ENCODE measurements at regions not wholly inside any gene's neighbourhood (a gene's known extent, or its start where the extent isn't known, plus 50 kb on each side); places are given as distances from the start of the nearest gene placed in this dataset.

DNA sequence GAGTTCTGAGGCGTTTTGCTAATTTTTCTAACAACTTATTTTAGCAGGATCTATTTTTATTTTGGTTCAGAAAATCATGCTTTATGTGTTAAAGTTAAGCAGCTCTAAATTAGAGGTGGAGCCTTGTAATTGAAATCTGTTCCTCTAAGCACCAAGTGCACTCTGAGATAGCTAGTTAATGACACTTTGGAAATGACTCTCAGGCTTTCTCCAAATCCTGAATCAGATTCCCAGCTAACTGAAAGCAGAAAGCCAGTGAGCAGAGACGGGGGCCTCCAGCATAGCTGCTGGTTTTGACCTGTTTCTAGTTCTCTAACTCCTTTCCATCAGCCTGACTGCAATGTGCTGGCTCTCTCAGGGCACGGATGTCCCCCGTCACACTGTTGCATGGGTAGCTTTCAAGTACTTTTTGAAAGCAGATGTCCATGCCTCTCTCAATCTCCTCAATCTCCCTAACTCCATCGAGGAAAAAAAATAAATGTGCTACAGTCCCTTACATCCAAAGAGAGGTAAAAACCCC is 326.5 kb downstream of the SATB2 start:
- TF ChIP-seq, protein P1, sequence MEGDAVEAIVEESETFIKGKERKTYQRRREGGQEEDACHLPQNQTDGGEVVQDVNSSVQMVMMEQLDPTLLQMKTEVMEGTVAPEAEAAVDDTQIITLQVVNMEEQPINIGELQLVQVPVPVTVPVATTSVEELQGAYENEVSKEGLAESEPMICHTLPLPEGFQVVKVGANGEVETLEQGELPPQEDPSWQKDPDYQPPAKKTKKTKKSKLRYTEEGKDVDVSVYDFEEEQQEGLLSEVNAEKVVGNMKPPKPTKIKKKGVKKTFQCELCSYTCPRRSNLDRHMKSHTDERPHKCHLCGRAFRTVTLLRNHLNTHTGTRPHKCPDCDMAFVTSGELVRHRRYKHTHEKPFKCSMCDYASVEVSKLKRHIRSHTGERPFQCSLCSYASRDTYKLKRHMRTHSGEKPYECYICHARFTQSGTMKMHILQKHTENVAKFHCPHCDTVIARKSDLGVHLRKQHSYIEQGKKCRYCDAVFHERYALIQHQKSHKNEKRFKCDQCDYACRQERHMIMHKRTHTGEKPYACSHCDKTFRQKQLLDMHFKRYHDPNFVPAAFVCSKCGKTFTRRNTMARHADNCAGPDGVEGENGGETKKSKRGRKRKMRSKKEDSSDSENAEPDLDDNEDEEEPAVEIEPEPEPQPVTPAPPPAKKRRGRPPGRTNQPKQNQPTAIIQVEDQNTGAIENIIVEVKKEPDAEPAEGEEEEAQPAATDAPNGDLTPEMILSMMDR (optimal IDR thresholded peaks at IDR 0.05 in 1 of 3, IDR thresholded peaks at IDR 0.05 in 1 of 3, conservative IDR thresholded peaks at IDR 0.05 in 1 of 3; ENCODE audit: extremely low read depth in 1 of 3, insufficient read depth in 2 of 3, low read length in 3 of 3), result no peak
- no peak for TF ChIP-seq EZH2 (IDR thresholded peaks at IDR 0.05; ENCODE audit: low read length)

All from keratinocyte (primary cell).